ENCODE measurements at regions not wholly inside any gene's neighbourhood (a gene's known extent, or its start where the extent isn't known, plus 50 kb on each side); places are given as distances from the start of the nearest gene placed in this dataset.

- WGBS, 4 donors: 71 to 78% (median 75%) methylated on average over 6 of the region's 6 CpGs
- Histone ChIP-seq H3K4me3 (no peak overlapping the region), H3K4me1 (replicated peaks in 1 of 2) (no peaks in the 10 kb centered on the region), H3K36me3 (replicated peaks in 1 of 2) (no peaks in the 10 kb centered on the region), H3K9me3 (replicated peaks in 1 of 3) (no peaks in the 10 kb centered on the region), H3K27me3 (no peaks in the 10 kb centered on the region), H3K27ac (no peak overlapping the region)
- TF ChIP-seq POLR2A (IDR thresholded peaks at IDR 0.05) (no peak), CTCF (IDR thresholded peaks at IDR 0.05) (no peak)
- DNase-seq: no peak
- intact Hi-C loops (cut with DNase I): no loop called here
Observed at GRCh38 chr6:102907181-102907580, 1513.7 kb downstream of the GRIK2 start.

GRCh38 chr6:102902471-102902870 lies 1509.0 kb downstream of the GRIK2 start:
- intact Hi-C loops (cut with DNase I): no loop called here
- no peaks in the 10 kb centered on the region for H3K36me3 ChIP-seq (replicated peaks in 1 of 2)
- TF ChIP-seq POLR2A (IDR thresholded peaks at IDR 0.05) (no peak), CTCF (IDR thresholded peaks at IDR 0.05) (no peak)
- no peak overlapping the region for H3K27ac ChIP-seq
- no peaks in the 10 kb centered on the region for H3K4me1 ChIP-seq (replicated peaks in 1 of 2)
- DNase-seq: no peak
- H3K27me3 ChIP-seq: no peaks in the 10 kb centered on the region
- no peak overlapping the region for H3K4me3 ChIP-seq
- WGBS, 4 donors: 8 to 19% (median 15%) methylated on average over 1 of the region's 1 CpG
- no peaks in the 10 kb centered on the region for H3K9me3 ChIP-seq (replicated peaks in 1 of 3)

- 48 to 57% (median 51%) methylated on average over 4 of the region's 4 CpGs for WGBS, 4 donors
- no peaks in the 10 kb centered on the region for H3K36me3 ChIP-seq (replicated peaks in 1 of 2)
- H3K4me3 ChIP-seq: no peak overlapping the region
Observed at GRCh38 chr6:102895683-102896082, 1502.2 kb downstream of the GRIK2 start.

GRCh38 chr6:102885165-102885564 lies 1491.7 kb downstream of the GRIK2 start:
- Histone ChIP-seq H3K9me3 (replicated peaks in 1 of 3) (no peaks in the 10 kb centered on the region), H3K27ac (no peak overlapping the region), H3K4me3 (no peak overlapping the region), H3K36me3 (replicated peaks in 1 of 2) (no peaks in the 10 kb centered on the region), H3K4me1 (replicated peaks in 1 of 2) (no peaks in the 10 kb centered on the region), H3K27me3 (no peaks in the 10 kb centered on the region)
- intact Hi-C loops (cut with DNase I): no loop called here
- 52 to 61% (median 60%) methylated on average over 2 of the region's 2 CpGs for WGBS, 4 donors
- TF ChIP-seq POLR2A (IDR thresholded peaks at IDR 0.05) (no peak), CTCF (IDR thresholded peaks at IDR 0.05) (no peak)
- DNase-seq: no peak

More at GRCh38 chr6:102895683-102896082, 1502.2 kb downstream of the GRIK2 start:
- no peak for TF ChIP-seq CTCF (IDR thresholded peaks at IDR 0.05)
- no peak for TF ChIP-seq POLR2A (IDR thresholded peaks at IDR 0.05)
- no peaks in the 10 kb centered on the region for H3K4me1 ChIP-seq (replicated peaks in 1 of 2)
- no peak for DNase-seq
- no peak overlapping the region for H3K27ac ChIP-seq
- intact Hi-C loops (cut with DNase I): no loop called here
- H3K9me3 ChIP-seq (replicated peaks in 1 of 3): no peaks in the 10 kb centered on the region
- no peaks in the 10 kb centered on the region for H3K27me3 ChIP-seq
